ENCODE measurements at regions not wholly inside any gene's neighbourhood (a gene's known extent, or its start where the extent isn't known, plus 50 kb on each side); places are given as distances from the start of the nearest gene placed in this dataset.

DNA sequence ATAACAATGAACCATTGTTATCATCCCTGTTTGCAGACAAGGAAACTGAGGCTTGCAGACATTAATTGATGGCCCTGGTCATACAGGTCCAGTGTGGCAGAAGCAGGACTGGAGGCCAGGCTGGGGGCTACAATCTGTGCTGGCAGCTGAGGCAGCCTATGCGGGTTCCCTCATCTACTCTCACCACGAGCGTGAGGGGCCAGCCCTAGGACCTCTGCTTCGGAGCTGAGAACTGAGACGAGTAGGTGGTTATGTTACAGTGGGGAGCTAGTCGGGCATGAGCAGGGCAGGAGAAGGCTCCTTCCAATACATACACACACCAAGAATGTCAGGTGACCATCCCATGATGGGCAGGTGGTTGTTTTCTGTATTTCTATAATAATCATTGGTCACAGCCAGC, 82.2 kb upstream of the ASB18 start:
- Histone ChIP-seq H3K4me1 (ENCODE audit: control insufficient read depth, extremely low read depth, insufficient read depth, low read length) (no peaks in the 10 kb centered on the region), H2AFZ (ENCODE audit: control insufficient read depth, low read length) (no peak overlapping the region), H3K27ac (ENCODE audit: control insufficient read depth, insufficient read depth, low read length) (no peak overlapping the region), H3K4me2 (ENCODE audit: control insufficient read depth, extremely low read depth, insufficient read depth, low read depth, low read length) (no peak overlapping the region), H3K4me3 (ENCODE audit: control insufficient read depth in 2 of 3, extremely low read depth in 1 of 3, insufficient read depth in 2 of 3, low read depth in 1 of 3, low read length in 3 of 3) (no peak overlapping the region), H3K36me3 (ENCODE audit: control insufficient read depth in 2 of 2, extremely low read depth in 1 of 2, insufficient read depth in 2 of 2, low read length in 2 of 2) (no peaks in the 10 kb centered on the region), H3K9me3 (ENCODE audit: control insufficient read depth, low read depth, low read length) (no peaks in the 10 kb centered on the region), H3K27me3 (ENCODE audit: control insufficient read depth, extremely low read depth, insufficient read depth, low read length) (no peaks in the 10 kb centered on the region), H4K20me1 (ENCODE audit: control insufficient read depth, extremely low read depth, insufficient read depth, low read length) (no peaks in the 10 kb centered on the region), H3K9me1 (ENCODE audit: control insufficient read depth, extremely low read depth, insufficient read depth, low read length) (no peaks in the 10 kb centered on the region), H3K79me2 (ENCODE audit: control insufficient read depth, insufficient read depth, low read length) (no peaks in the 10 kb centered on the region), H3K9ac (ENCODE audit: control insufficient read depth, extremely low read depth, insufficient read depth, low read length) (no peak overlapping the region)
- DNase-seq (ENCODE audit: low read depth, low spot score) (no peak), FAIRE-seq (no peak)
- TF ChIP-seq, protein P1, sequence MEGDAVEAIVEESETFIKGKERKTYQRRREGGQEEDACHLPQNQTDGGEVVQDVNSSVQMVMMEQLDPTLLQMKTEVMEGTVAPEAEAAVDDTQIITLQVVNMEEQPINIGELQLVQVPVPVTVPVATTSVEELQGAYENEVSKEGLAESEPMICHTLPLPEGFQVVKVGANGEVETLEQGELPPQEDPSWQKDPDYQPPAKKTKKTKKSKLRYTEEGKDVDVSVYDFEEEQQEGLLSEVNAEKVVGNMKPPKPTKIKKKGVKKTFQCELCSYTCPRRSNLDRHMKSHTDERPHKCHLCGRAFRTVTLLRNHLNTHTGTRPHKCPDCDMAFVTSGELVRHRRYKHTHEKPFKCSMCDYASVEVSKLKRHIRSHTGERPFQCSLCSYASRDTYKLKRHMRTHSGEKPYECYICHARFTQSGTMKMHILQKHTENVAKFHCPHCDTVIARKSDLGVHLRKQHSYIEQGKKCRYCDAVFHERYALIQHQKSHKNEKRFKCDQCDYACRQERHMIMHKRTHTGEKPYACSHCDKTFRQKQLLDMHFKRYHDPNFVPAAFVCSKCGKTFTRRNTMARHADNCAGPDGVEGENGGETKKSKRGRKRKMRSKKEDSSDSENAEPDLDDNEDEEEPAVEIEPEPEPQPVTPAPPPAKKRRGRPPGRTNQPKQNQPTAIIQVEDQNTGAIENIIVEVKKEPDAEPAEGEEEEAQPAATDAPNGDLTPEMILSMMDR (optimal IDR thresholded peaks at IDR 0.05 in 1 of 3, IDR thresholded peaks at IDR 0.05 in 1 of 3, conservative IDR thresholded peaks at IDR 0.05 in 1 of 3; ENCODE audit: extremely low read depth in 1 of 3, insufficient read depth in 2 of 3, low read length in 3 of 3): no peak
- no peak for TF ChIP-seq EZH2 (IDR thresholded peaks at IDR 0.05; ENCODE audit: low read length)
- dilution Hi-C loops (cut with MboI; ENCODE audit: extremely low pct_ligation_motif_present, low sequenced_read_pairs): no loop called here

DNA sequence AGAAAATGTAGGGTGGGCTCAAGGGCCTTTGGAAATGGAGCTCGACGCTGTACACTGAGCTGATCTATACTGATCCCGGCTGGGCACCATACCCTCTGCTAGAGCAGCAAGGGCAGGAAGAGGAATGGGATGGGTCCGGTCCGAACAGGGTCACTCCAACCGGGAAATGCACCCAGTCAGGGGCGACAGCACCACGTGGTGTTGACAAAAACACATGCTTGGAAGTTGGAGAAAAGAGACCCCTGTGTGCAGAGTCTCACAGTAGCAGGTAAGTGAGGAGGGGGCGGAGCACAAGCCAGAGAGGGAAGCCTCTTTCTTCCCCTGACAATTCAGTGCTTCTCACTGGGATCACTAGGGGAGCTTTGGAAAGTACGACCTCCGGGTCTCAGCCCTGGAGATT, 84.1 kb upstream of the ASB18 start:
- Histone ChIP-seq H2AFZ (ENCODE audit: control insufficient read depth, low read length) (no peak overlapping the region), H3K9me3 (ENCODE audit: control insufficient read depth, low read depth, low read length) (no peaks in the 10 kb centered on the region), H3K36me3 (ENCODE audit: control insufficient read depth in 2 of 2, extremely low read depth in 1 of 2, insufficient read depth in 2 of 2, low read length in 2 of 2) (no peaks in the 10 kb centered on the region), H3K27me3 (ENCODE audit: control insufficient read depth, extremely low read depth, insufficient read depth, low read length) (no peaks in the 10 kb centered on the region), H3K4me1 (ENCODE audit: control insufficient read depth, extremely low read depth, insufficient read depth, low read length) (no peaks in the 10 kb centered on the region), H3K9ac (ENCODE audit: control insufficient read depth, extremely low read depth, insufficient read depth, low read length) (no peak overlapping the region), H3K4me3 (ENCODE audit: control insufficient read depth in 2 of 3, extremely low read depth in 1 of 3, insufficient read depth in 2 of 3, low read depth in 1 of 3, low read length in 3 of 3) (no peak overlapping the region), H4K20me1 (ENCODE audit: control insufficient read depth, extremely low read depth, insufficient read depth, low read length) (no peaks in the 10 kb centered on the region), H3K27ac (ENCODE audit: control insufficient read depth, insufficient read depth, low read length) (no peak overlapping the region), H3K4me2 (ENCODE audit: control insufficient read depth, extremely low read depth, insufficient read depth, low read depth, low read length) (no peak overlapping the region), H3K9me1 (ENCODE audit: control insufficient read depth, extremely low read depth, insufficient read depth, low read length) (no peaks in the 10 kb centered on the region), H3K79me2 (ENCODE audit: control insufficient read depth, insufficient read depth, low read length) (no peaks in the 10 kb centered on the region)
- no peak for DNase-seq (ENCODE audit: low read depth, low spot score)
- dilution Hi-C loops (cut with MboI; ENCODE audit: extremely low pct_ligation_motif_present, low sequenced_read_pairs): no loop called here
- TF ChIP-seq, protein P1 (optimal IDR thresholded peaks at IDR 0.05 in 1 of 3, IDR thresholded peaks at IDR 0.05 in 1 of 3, conservative IDR thresholded peaks at IDR 0.05 in 1 of 3; ENCODE audit: extremely low read depth in 1 of 3, insufficient read depth in 2 of 3, low read length in 3 of 3): no peak
- no peak for TF ChIP-seq EZH2 (IDR thresholded peaks at IDR 0.05; ENCODE audit: low read length)
- FAIRE-seq: no peak

Measured in keratinocyte (primary cell).